Astrocyte (in vitro differentiated cells and primary cell): ENCODE measurements at regions not wholly inside any gene's neighbourhood (a gene's known extent, or its start where the extent isn't known, plus 50 kb on each side); places are given as distances from the start of the nearest gene placed in this dataset.

Experiments
- DNase-seq: peaks from one replicate; pipeline ENCODE4 v3.0.0-alpha.2; 2010; ENCODE audit warnings: low read depth
- FAIRE-seq: peaks from 2 replicates; lab custom pipeline; 2011; peaks lifted over from hg19 to GRCh38; lab: Jason Lieb, UNC
- H2AFZ ChIP-seq: 2 replicates; pipeline ENCODE4 v1.6.0; 2012; ENCODE audit warnings: low read depth, low read length, inconsistent platforms
- H3K27ac ChIP-seq: 2 replicates; pipeline ENCODE4 v1.5.1; 2011; ENCODE audit warnings: low read depth, low read length, inconsistent platforms
- H3K27me3 ChIP-seq: 2 replicates; pipeline ENCODE4 v1.6.0; 2011; ENCODE audit warnings: low read length, inconsistent platforms; ENCODE audit not compliant: insufficient read depth
- H3K36me3 ChIP-seq: 2 replicates; pipeline ENCODE4 v1.5.1; 2011; ENCODE audit warnings: low read length, inconsistent platforms; ENCODE audit not compliant: insufficient read depth
- H3K4me1 ChIP-seq: 2 replicates; pipeline ENCODE4 v1.5.1; 2011; ENCODE audit warnings: low read length, inconsistent platforms; ENCODE audit not compliant: insufficient read depth
- H3K4me2 ChIP-seq: 2 replicates; pipeline ENCODE4 v1.6.0; 2012; ENCODE audit warnings: low read length, inconsistent platforms
- H3K4me3 ChIP-seq: 2 replicates; pipeline ENCODE4 v1.5.1; 2011; ENCODE audit warnings: low read depth, mild to moderate bottlenecking, low read length, inconsistent platforms; ENCODE audit not compliant: insufficient read depth
- H3K79me2 ChIP-seq: 2 replicates; pipeline ENCODE4 v1.6.0; 2012; ENCODE audit warnings: mild to moderate bottlenecking, low read length, inconsistent platforms; ENCODE audit not compliant: insufficient read depth
- H3K9ac ChIP-seq: 2 replicates; pipeline ENCODE4 v1.6.0; 2012; ENCODE audit warnings: mild to moderate bottlenecking, low read length, inconsistent platforms
- H3K9me3 ChIP-seq: 2 replicates; pipeline ENCODE4 v1.5.1; 2012; ENCODE audit warnings: low read depth, mild to moderate bottlenecking, low read length, inconsistent platforms; ENCODE audit not compliant: insufficient read depth
- H4K20me1 ChIP-seq: 2 replicates; pipeline ENCODE4 v1.6.0; 2012; ENCODE audit warnings: low read length, inconsistent platforms; ENCODE audit not compliant: insufficient read depth
- H3K27ac Mint-ChIP-seq: one replicate; pipeline ENCODE4 v1.8.0; 2021; ENCODE audit warnings: mild to moderate bottlenecking, mixed read lengths; ENCODE audit not compliant: unreplicated experiment
- H3K27me3 Mint-ChIP-seq: one replicate; pipeline ENCODE4 v1.8.0; 2021; ENCODE audit warnings: low read depth, mixed read lengths; ENCODE audit not compliant: unreplicated experiment
- H3K36me3 Mint-ChIP-seq: one replicate; pipeline ENCODE4 v1.8.0; 2021; ENCODE audit warnings: low read depth, mixed read lengths; ENCODE audit not compliant: unreplicated experiment
- H3K4me1 Mint-ChIP-seq: one replicate; pipeline ENCODE4 v1.8.0; 2021; ENCODE audit warnings: low read depth, mixed read lengths; ENCODE audit not compliant: unreplicated experiment
- H3K4me3 Mint-ChIP-seq: one replicate; pipeline ENCODE4 v1.8.0; 2021; ENCODE audit warnings: mild to moderate bottlenecking, moderate library complexity, mixed read lengths; ENCODE audit not compliant: unreplicated experiment
- H3K9me3 Mint-ChIP-seq: one replicate; pipeline ENCODE4 v1.8.0; 2021; ENCODE audit warnings: mild to moderate bottlenecking, mixed read lengths; ENCODE audit not compliant: unreplicated experiment
- CTCF ChIP-seq: IDR thresholded peaks from 2 replicates; pipeline ENCODE4 v1.5.1; 2011; ENCODE audit warnings: low read depth, mild to moderate bottlenecking, inconsistent platforms, low read length, moderate library complexity; ENCODE audit not compliant: insufficient read depth
- EZH2 ChIP-seq: IDR thresholded peaks from 2 replicates; pipeline ENCODE4 v1.6.1; 2012; ENCODE audit warnings: mild to moderate bottlenecking, low read length, inconsistent platforms; ENCODE audit not compliant: insufficient read depth

GRCh38 chr5:85717203-85717563, 900.6 kb upstream of the COX7C start:
- Histone ChIP-seq H3K4me3 (no peak overlapping the region), H3K4me2 (no peak overlapping the region), H3K4me1 (no peaks in the 10 kb centered on the region), H2AFZ (no peak overlapping the region), H3K36me3 (no peaks in the 10 kb centered on the region), H3K9ac (no peak overlapping the region), H4K20me1 (no peaks in the 10 kb centered on the region), H3K27ac (no peak overlapping the region), H3K9me3 (no peaks in the 10 kb centered on the region), H3K79me2 (no peaks in the 10 kb centered on the region), H3K27me3 (no peaks in the 10 kb centered on the region)
- H3K36me3 Mint-ChIP-seq = no peaks in the 10 kb centered on the region
- TF ChIP-seq CTCF (no peak), EZH2 (no peak)
- no peaks in the 10 kb centered on the region for H3K4me1 Mint-ChIP-seq
- FAIRE-seq = no peak
- H3K9me3 Mint-ChIP-seq = peaks cover 2% of the 10 kb centered on the region
- H3K27ac Mint-ChIP-seq = no peak overlapping the region
- no peak for DNase-seq
- peaks cover 3% of the 10 kb centered on the region for H3K27me3 Mint-ChIP-seq
- H3K4me3 Mint-ChIP-seq = no peak overlapping the region

GRCh38 chr5:85732185-85732584, 885.6 kb upstream of the COX7C start:
- FAIRE-seq (no peak), DNase-seq (no peak)
- no peak overlapping the region for H3K4me3 Mint-ChIP-seq
- Histone ChIP-seq H3K4me2 (no peak overlapping the region), H2AFZ (no peak overlapping the region), H3K27me3 (no peaks in the 10 kb centered on the region), H3K9me3 (no peaks in the 10 kb centered on the region), H3K4me3 (no peak overlapping the region), H3K36me3 (no peaks in the 10 kb centered on the region), H3K27ac (no peak overlapping the region), H3K9ac (no peak overlapping the region), H4K20me1 (no peaks in the 10 kb centered on the region), H3K4me1 (no peaks in the 10 kb centered on the region), H3K79me2 (no peaks in the 10 kb centered on the region)
- no peaks in the 10 kb centered on the region for H3K9me3 Mint-ChIP-seq
- no peaks in the 10 kb centered on the region for H3K36me3 Mint-ChIP-seq
- H3K4me1 Mint-ChIP-seq = no peaks in the 10 kb centered on the region
- TF ChIP-seq CTCF = no peak
- no peak for TF ChIP-seq EZH2
- H3K27ac Mint-ChIP-seq = no peak overlapping the region
- no peaks in the 10 kb centered on the region for H3K27me3 Mint-ChIP-seq

- no peak overlapping the region for H3K27ac Mint-ChIP-seq
- no peaks in the 10 kb centered on the region for H3K36me3 Mint-ChIP-seq
- H3K79me2 ChIP-seq = no peaks in the 10 kb centered on the region
- no peak overlapping the region for H3K4me2 ChIP-seq
- DNase-seq = no peak
- H3K27me3 Mint-ChIP-seq = no peaks in the 10 kb centered on the region
- H3K9me3 ChIP-seq = peaks cover 7% of the 10 kb centered on the region
- no peak overlapping the region for H2AFZ ChIP-seq
- H3K4me3 ChIP-seq = no peak overlapping the region
- H3K4me3 Mint-ChIP-seq = no peak overlapping the region
- H3K27me3 ChIP-seq = no peaks in the 10 kb centered on the region
- FAIRE-seq = no peak
- no peak overlapping the region for H3K9ac ChIP-seq
- no peaks in the 10 kb centered on the region for H4K20me1 ChIP-seq
- peaks cover 1% of the 10 kb centered on the region for H3K4me1 Mint-ChIP-seq
- H3K9me3 Mint-ChIP-seq = no peaks in the 10 kb centered on the region
- TF ChIP-seq CTCF (no peak), EZH2 (no peak)
- H3K27ac ChIP-seq = no peak overlapping the region
- no peaks in the 10 kb centered on the region for H3K4me1 ChIP-seq
- no peaks in the 10 kb centered on the region for H3K36me3 ChIP-seq
Observed at GRCh38 chr5:85741972-85742371, 875.8 kb upstream of the COX7C start.
